ENCODE measurements at regions not wholly inside any gene's neighbourhood (a gene's known extent, or its start where the extent isn't known, plus 50 kb on each side); places are given as distances from the start of the nearest gene placed in this dataset.

- TF ChIP-seq POLR2AphosphoS5 (IDR thresholded peaks at IDR 0.05; ENCODE audit: insufficient read depth, low read depth, low read length) (no peak), CTCF (IDR thresholded peaks at IDR 0.05; ENCODE audit: extremely low read depth in 1 of 2, insufficient read depth in 1 of 2, low read depth in 1 of 2, low read length in 2 of 2) (no peak)
Observed at GRCh38 chr21:19993268-19993667, 1004.9 kb upstream of the NCAM2 start.

All from endothelial cell of umbilical vein (primary cell).